DND-41 (cell line): ENCODE measurements at regions not wholly inside any gene's neighbourhood (a gene's known extent, or its start where the extent isn't known, plus 50 kb on each side); places are given as distances from the start of the nearest gene placed in this dataset.

Source experiments
- EZH2 ChIP-seq: IDR thresholded peaks from 3 replicates; pipeline ENCODE4 v1.6.1; 2012; ENCODE audit warnings: borderline replicate concordance, low read depth, mild to moderate bottlenecking, moderate library complexity, low read length, inconsistent platforms; ENCODE audit not compliant: severe bottlenecking
- TF ChIP-seq, protein P1 (sequence below): IDR thresholded peaks from 2 replicates; pipeline ENCODE4 v1.5.1; 2012; ENCODE audit warnings: borderline replicate concordance, low read length, moderate library complexity, mild to moderate bottlenecking; ENCODE audit not compliant: poor library complexity, severe bottlenecking; ENCODE audit errors: extremely low read depth

- TF ChIP-seq, protein P1, sequence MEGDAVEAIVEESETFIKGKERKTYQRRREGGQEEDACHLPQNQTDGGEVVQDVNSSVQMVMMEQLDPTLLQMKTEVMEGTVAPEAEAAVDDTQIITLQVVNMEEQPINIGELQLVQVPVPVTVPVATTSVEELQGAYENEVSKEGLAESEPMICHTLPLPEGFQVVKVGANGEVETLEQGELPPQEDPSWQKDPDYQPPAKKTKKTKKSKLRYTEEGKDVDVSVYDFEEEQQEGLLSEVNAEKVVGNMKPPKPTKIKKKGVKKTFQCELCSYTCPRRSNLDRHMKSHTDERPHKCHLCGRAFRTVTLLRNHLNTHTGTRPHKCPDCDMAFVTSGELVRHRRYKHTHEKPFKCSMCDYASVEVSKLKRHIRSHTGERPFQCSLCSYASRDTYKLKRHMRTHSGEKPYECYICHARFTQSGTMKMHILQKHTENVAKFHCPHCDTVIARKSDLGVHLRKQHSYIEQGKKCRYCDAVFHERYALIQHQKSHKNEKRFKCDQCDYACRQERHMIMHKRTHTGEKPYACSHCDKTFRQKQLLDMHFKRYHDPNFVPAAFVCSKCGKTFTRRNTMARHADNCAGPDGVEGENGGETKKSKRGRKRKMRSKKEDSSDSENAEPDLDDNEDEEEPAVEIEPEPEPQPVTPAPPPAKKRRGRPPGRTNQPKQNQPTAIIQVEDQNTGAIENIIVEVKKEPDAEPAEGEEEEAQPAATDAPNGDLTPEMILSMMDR: no peak
- no peak for TF ChIP-seq EZH2
Measured at GRCh38 chr14:103223818-103224352, 100.6 kb downstream of the TNFAIP2 start.
